ENCODE measurements at regions not wholly inside any gene's neighbourhood (a gene's known extent, or its start where the extent isn't known, plus 50 kb on each side); places are given as distances from the start of the nearest gene placed in this dataset.

DNA sequence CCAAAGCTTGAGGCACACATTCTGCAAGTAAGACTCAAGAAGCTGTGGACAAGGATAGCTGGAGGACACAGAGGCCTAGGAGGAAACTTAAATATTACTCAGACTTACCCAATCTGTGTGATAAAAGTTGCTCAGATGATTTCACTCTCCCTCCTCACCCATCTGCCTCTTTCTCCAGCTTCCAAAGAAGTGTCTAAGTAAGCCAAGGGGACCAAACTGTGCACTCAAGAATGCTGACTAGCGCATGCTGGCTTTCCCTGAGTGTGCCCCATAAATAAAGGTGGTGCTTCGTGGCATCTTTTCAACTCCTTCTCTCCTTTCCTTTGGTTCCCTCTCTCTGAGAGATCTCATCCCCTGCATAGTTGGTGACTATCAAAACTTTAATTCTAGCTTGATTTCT, 211.0 kb upstream of the LMCD1 start:
- H3K27ac ChIP-seq, result no peak overlapping the region
- no peak for ATAC-seq
- TF ChIP-seq POLR2A (IDR thresholded peaks at IDR 0.05), result no peak
- TF ChIP-seq, protein P1, sequence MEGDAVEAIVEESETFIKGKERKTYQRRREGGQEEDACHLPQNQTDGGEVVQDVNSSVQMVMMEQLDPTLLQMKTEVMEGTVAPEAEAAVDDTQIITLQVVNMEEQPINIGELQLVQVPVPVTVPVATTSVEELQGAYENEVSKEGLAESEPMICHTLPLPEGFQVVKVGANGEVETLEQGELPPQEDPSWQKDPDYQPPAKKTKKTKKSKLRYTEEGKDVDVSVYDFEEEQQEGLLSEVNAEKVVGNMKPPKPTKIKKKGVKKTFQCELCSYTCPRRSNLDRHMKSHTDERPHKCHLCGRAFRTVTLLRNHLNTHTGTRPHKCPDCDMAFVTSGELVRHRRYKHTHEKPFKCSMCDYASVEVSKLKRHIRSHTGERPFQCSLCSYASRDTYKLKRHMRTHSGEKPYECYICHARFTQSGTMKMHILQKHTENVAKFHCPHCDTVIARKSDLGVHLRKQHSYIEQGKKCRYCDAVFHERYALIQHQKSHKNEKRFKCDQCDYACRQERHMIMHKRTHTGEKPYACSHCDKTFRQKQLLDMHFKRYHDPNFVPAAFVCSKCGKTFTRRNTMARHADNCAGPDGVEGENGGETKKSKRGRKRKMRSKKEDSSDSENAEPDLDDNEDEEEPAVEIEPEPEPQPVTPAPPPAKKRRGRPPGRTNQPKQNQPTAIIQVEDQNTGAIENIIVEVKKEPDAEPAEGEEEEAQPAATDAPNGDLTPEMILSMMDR (IDR thresholded peaks at IDR 0.05), result no peak
- intact Hi-C loops (cut with DNase I), result no loop called here
- H3K9me3 ChIP-seq, result no peaks in the 10 kb centered on the region
- DNase-seq, result no peak
- 87 to 97% (median 94%) methylated on average over 2 of the region's 2 CpGs for WGBS, 4 donors
- H3K4me1 ChIP-seq, result no peaks in the 10 kb centered on the region
- no peak overlapping the region for H3K4me3 ChIP-seq
- H3K36me3 ChIP-seq, result no peaks in the 10 kb centered on the region
- no peaks in the 10 kb centered on the region for H3K27me3 ChIP-seq

GRCh38 chr3:8296461-8296860, 205.2 kb upstream of the LMCD1 start:
- Histone ChIP-seq H3K36me3 (no peaks in the 10 kb centered on the region), H3K27ac (no peak overlapping the region), H3K4me1 (no peaks in the 10 kb centered on the region), H3K9me3 (no peaks in the 10 kb centered on the region), H3K27me3 (no peaks in the 10 kb centered on the region), H3K4me3 (no peak overlapping the region)
- intact Hi-C loops (cut with DNase I), result no loop called here
- TF ChIP-seq, protein P1 (IDR thresholded peaks at IDR 0.05), result no peak
- TF ChIP-seq POLR2A (IDR thresholded peaks at IDR 0.05), result no peak
- no peak for ATAC-seq
- 72 to 87% (median 74%) methylated on average over 2 of the region's 2 CpGs for WGBS, 4 donors
- DNase-seq, result no peak

DNA sequence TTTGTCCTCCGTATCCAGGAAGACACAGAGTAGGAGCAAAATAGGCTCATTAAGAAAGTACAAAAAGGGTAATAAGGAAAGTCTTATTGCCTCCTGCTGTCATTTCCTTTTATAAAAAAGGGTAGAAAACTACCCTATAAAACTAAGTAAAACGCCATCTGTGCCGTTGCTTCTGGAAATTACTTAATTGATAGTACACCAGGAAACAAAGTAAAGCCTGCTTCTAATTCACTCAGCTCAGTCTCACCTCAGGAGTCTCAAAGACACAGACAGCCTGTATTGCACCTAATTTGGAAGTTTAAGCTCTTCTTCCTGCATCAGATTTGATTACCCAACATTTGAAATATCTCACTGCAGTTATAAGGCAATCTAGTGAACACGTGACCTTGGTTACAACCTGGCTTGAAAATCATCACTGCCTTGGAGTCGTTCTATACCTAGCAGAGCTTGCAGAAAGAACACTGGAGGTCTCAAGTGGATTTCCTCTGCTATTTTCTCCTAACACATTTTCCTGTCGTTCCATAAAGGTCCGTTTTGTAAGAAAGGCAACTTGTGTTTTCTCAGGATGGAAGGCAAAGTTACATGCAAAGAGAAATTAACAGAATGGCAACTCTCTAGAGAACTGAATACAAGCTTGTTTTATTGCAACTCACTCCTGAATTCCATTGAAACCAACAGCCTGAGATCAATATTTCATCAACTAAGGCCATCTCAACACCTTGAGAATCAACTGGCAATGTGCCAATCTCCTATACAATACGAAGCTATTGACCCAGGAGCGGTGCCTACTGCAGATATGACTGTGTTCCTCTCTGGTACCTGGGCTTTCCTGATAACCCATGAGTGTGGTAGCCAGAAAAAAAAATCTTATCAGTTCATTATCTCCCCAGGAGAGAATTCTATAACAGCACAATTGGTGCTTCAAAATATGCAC, 203.3 kb upstream of the LMCD1 start:
- Histone ChIP-seq H3K4me3 (no peak overlapping the region), H3K27ac (no peak overlapping the region), H3K4me1 (no peaks in the 10 kb centered on the region), H3K27me3 (no peaks in the 10 kb centered on the region), H3K9me3 (no peaks in the 10 kb centered on the region), H3K36me3 (no peaks in the 10 kb centered on the region)
- TF ChIP-seq POLR2A (IDR thresholded peaks at IDR 0.05), result no peak
- TF ChIP-seq, protein P1 (IDR thresholded peaks at IDR 0.05), result no peak
- intact Hi-C loops (cut with DNase I), result no loop called here
- 61 to 71% (median 63%) methylated on average over 9 of the region's 9 CpGs for WGBS, 4 donors
- DNase-seq (no peak), ATAC-seq (no peak)

DNA sequence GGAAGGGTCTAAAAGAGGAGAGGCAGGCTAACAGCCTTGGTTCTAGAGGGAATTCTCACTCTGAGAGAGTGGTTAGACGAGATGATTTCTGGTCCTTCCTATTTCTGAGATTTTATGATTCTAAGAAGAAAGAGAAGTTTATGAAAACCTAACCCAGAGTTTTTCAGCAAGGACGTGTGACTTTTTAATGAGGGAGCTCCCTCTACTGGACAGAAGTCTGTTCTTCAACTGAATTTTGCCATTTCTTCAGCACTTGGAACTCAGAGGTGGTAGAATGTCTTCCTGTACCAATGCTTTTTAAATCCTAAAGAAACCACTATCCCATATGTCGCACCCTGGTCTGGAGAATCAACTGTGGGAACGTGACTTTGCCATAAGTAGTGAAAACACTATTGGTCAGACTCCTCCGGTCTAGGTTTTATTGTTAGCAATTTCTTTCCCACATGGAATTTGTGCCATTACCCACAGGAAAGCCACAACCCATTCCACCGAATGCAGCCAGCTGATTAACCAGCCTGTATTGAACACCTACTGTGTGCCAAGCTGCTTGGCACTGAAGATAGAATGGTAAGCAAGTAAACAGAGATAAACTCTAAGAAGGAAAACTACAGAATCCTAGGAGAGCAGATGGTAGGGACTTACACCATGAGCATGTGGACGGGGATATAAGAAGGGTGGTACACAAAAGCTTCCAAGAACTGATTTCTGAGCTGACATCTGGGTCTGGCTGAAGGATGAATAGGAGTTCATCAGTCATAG, 199.5 kb upstream of the LMCD1 start:
- no peak overlapping the region for H3K4me3 ChIP-seq
- no peaks in the 10 kb centered on the region for H3K4me1 ChIP-seq
- H3K9me3 ChIP-seq, result no peaks in the 10 kb centered on the region
- no peak overlapping the region for H3K27ac ChIP-seq
- TF ChIP-seq, protein P1 (IDR thresholded peaks at IDR 0.05), result peak; percentile 51 to 81 (median 68)
- no peak for TF ChIP-seq POLR2A (IDR thresholded peaks at IDR 0.05)
- ATAC-seq, result no peak
- H3K36me3 ChIP-seq, result no peaks in the 10 kb centered on the region
- intact Hi-C loops (cut with DNase I), result loop anchor here in 2 of 10 donors (5.0 to 10.0 kb wide), 2 partner anchors 190 to 497 kb away; no protein-coding TSS in a partner anchor
- H3K27me3 ChIP-seq, result no peaks in the 10 kb centered on the region
- no peak for DNase-seq
- 30 to 37% (median 35%) methylated on average over 7 of the region's 7 CpGs for WGBS, 4 donors

All from heart left ventricle (tissue), 16 donors.